Keratinocyte (primary cell): ENCODE measurements at regions not wholly inside any gene's neighbourhood (a gene's known extent, or its start where the extent isn't known, plus 50 kb on each side); places are given as distances from the start of the nearest gene placed in this dataset.

Experiments used
- DNase-seq: peaks from one replicate; pipeline ENCODE4 v3.0.0-alpha.2; 2011; ENCODE audit warnings: low read depth, missing footprints, low spot score
- FAIRE-seq: peaks from 2 replicates; lab custom pipeline; 2011; peaks lifted over from hg19 to GRCh38; lab: Jason Lieb, UNC
- H2AFZ ChIP-seq: 2 replicates; pipeline ENCODE4 v1.6.0; 2012; ENCODE audit warnings: low read length, control low read depth, inconsistent platforms; ENCODE audit not compliant: control insufficient read depth
- H3K27ac ChIP-seq: 2 replicates; pipeline ENCODE4 v1.5.1; 2011; ENCODE audit warnings: low read length; ENCODE audit not compliant: control insufficient read depth, insufficient read depth
- H3K27me3 ChIP-seq: 3 replicates; pipeline ENCODE4 v1.6.0; 2011; ENCODE audit warnings: low read length; ENCODE audit not compliant: control insufficient read depth, insufficient read depth; ENCODE audit errors: extremely low read depth
- H3K36me3 ChIP-seq, 2 experiments: 2 replicates in 1 of 2; 3 replicates in 1 of 2; pipeline ENCODE4 v1.5.1; 2011; ENCODE audit warnings: low read length in 2 of 2, mild to moderate bottlenecking in 1 of 2; ENCODE audit not compliant: control insufficient read depth in 2 of 2, insufficient read depth in 2 of 2; ENCODE audit errors: extremely low read depth in 1 of 2
- H3K4me1 ChIP-seq: 3 replicates; pipeline ENCODE4 v1.5.1; 2011; ENCODE audit warnings: low read length; ENCODE audit not compliant: control insufficient read depth, insufficient read depth; ENCODE audit errors: extremely low read depth
- H3K4me2 ChIP-seq: 3 replicates; pipeline ENCODE4 v1.6.0; 2011; ENCODE audit warnings: low read depth, low read length; ENCODE audit not compliant: control insufficient read depth, insufficient read depth; ENCODE audit errors: extremely low read depth
- H3K4me3 ChIP-seq, 3 experiments: fragments of 200-600 bp in 1 of 3; sonication (generic) in 1 of 3; 2 replicates in 2 of 3; 3 replicates in 1 of 3; pipeline ENCODE4 v1.5.1; 2011 to 2016; ENCODE audit warnings: low read length in 3 of 3, mild to moderate bottlenecking in 3 of 3, control low read depth in 2 of 3, inconsistent platforms in 1 of 3, low read depth in 1 of 3, mixed read lengths in 1 of 3, mixed run types in 1 of 3, moderate library complexity in 1 of 3; ENCODE audit not compliant: control insufficient read depth in 2 of 3, insufficient read depth in 2 of 3; ENCODE audit errors: extremely low read depth in 1 of 3
- H3K79me2 ChIP-seq: 2 replicates; pipeline ENCODE4 v1.6.0; 2012; ENCODE audit warnings: low read length; ENCODE audit not compliant: control insufficient read depth, insufficient read depth
- H3K9ac ChIP-seq: 3 replicates; pipeline ENCODE4 v1.6.0; 2011; ENCODE audit warnings: low read length; ENCODE audit not compliant: control insufficient read depth, insufficient read depth; ENCODE audit errors: extremely low read depth
- H3K9me1 ChIP-seq: 3 replicates; pipeline ENCODE4 v1.6.0; 2011; ENCODE audit warnings: low read length; ENCODE audit not compliant: control insufficient read depth, insufficient read depth; ENCODE audit errors: extremely low read depth
- H3K9me3 ChIP-seq: 2 replicates; pipeline ENCODE4 v1.5.1; 2012; ENCODE audit warnings: low read depth, low read length; ENCODE audit not compliant: control insufficient read depth
- H4K20me1 ChIP-seq: 3 replicates; pipeline ENCODE4 v1.6.0; 2011; ENCODE audit warnings: low read length; ENCODE audit not compliant: control insufficient read depth, insufficient read depth; ENCODE audit errors: extremely low read depth
- CTCF ChIP-seq, 3 experiments: IDR thresholded peaks in 1 of 3; conservative IDR thresholded peaks in 1 of 3; optimal IDR thresholded peaks in 1 of 3; 2 replicates in 2 of 3; 3 replicates in 1 of 3; pipeline versions ENCODE3 to v1.5.1; 2011; ENCODE audit warnings: low read length in 3 of 3, mild to moderate bottlenecking in 3 of 3, moderate library complexity in 2 of 3, control low read depth in 1 of 3, inconsistent platforms in 1 of 3; ENCODE audit not compliant: insufficient read depth in 2 of 3; ENCODE audit errors: extremely low read depth in 1 of 3
- EZH2 ChIP-seq: IDR thresholded peaks from one replicate; pipeline ENCODE4 v1.6.1; 2012; ENCODE audit warnings: inconsistent platforms, mild to moderate bottlenecking, low read length, moderate library complexity
- dilution Hi-C: fragments of 300-500 bp; cut with MboI; formaldehyde crosslinking; loops from one replicate; pipeline ENCODE4 v1.7.0; 2020; ENCODE audit warnings: low sequenced_read_pairs; ENCODE audit not compliant: extremely low pct_ligation_motif_present

DNA sequence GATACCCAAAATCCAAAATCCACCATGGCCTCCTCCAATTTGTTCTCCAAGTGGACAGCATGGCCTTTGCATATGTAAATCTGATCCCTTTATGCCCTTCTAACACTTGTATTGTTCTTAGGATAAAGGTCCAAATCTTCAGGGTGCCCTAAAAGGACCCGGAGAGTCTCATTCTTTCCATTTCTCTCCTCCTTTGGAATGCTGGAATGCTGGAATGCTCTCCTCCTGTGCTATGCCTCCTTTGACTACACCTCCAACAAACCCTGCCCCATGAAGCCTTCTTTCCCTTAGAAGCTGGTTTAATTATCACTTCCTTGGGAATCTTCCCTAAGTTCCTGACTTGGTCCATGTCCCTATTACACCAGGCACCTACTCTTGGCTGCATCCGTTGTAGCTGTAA is 484.8 kb upstream of the RUNX1 start:
- Histone ChIP-seq H3K4me3 (no peak overlapping the region), H2AFZ (no peak overlapping the region), H3K9me1 (no peaks in the 10 kb centered on the region), H3K9ac (no peak overlapping the region), H3K36me3 (no peaks in the 10 kb centered on the region), H4K20me1 (no peaks in the 10 kb centered on the region), H3K4me2 (no peak overlapping the region), H3K27ac (no peak overlapping the region), H3K9me3 (no peaks in the 10 kb centered on the region), H3K79me2 (no peaks in the 10 kb centered on the region), H3K4me1 (no peaks in the 10 kb centered on the region), H3K27me3 (no peaks in the 10 kb centered on the region)
- TF ChIP-seq CTCF (optimal IDR thresholded peaks at IDR 0.05 in 1 of 3, IDR thresholded peaks at IDR 0.05 in 1 of 3, conservative IDR thresholded peaks at IDR 0.05 in 1 of 3; ENCODE audit: extremely low read depth in 1 of 3, insufficient read depth in 2 of 3, low read length in 3 of 3) = no peak
- no peak for TF ChIP-seq EZH2
- dilution Hi-C loops = no loop called here
- FAIRE-seq = no peak
- DNase-seq = no peak

DNA sequence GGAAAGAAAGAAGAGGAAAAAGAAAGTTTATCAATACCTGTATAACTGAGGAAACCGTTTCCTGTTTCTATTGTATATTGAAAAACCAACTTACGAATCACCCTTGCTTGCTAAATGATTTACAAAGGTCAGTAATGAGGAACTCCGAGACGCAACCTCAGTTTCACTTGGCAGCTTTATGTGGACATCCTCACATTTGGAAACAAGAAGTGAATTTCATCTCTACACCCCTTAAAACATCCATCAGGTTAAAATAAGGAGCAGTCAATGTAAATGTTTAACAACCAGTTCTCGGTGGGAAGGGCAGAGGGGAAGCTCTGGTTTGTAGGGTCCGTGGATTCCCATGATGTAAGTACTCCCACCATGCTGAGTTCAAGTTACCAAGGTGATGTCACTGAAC is 481.7 kb upstream of the RUNX1 start:
- H4K20me1 ChIP-seq = no peaks in the 10 kb centered on the region
- no peaks in the 10 kb centered on the region for H3K27me3 ChIP-seq
- no peak overlapping the region for H2AFZ ChIP-seq
- FAIRE-seq = no peak
- no peak for DNase-seq
- H3K9me3 ChIP-seq = no peaks in the 10 kb centered on the region
- H3K79me2 ChIP-seq = no peaks in the 10 kb centered on the region
- H3K36me3 ChIP-seq = no peaks in the 10 kb centered on the region
- no peak overlapping the region for H3K9ac ChIP-seq
- H3K27ac ChIP-seq = no peak overlapping the region
- H3K4me1 ChIP-seq = peaks cover 1% of the 10 kb centered on the region
- no peaks in the 10 kb centered on the region for H3K9me1 ChIP-seq
- H3K4me2 ChIP-seq = no peak overlapping the region
- dilution Hi-C loops = no loop called here
- TF ChIP-seq EZH2 (no peak), CTCF (optimal IDR thresholded peaks at IDR 0.05 in 1 of 3, IDR thresholded peaks at IDR 0.05 in 1 of 3, conservative IDR thresholded peaks at IDR 0.05 in 1 of 3; ENCODE audit: extremely low read depth in 1 of 3, insufficient read depth in 2 of 3, low read length in 3 of 3) (no peak)
- H3K4me3 ChIP-seq = no peak overlapping the region
